ENCODE measurements at regions not wholly inside any gene's neighbourhood (a gene's known extent, or its start where the extent isn't known, plus 50 kb on each side); places are given as distances from the start of the nearest gene placed in this dataset.
"Not testable (repeated sequence)": the region's sequence is repeated elsewhere in the genome, so short reads cannot be mapped to it uniquely, and the experiment has no call there.

DNA sequence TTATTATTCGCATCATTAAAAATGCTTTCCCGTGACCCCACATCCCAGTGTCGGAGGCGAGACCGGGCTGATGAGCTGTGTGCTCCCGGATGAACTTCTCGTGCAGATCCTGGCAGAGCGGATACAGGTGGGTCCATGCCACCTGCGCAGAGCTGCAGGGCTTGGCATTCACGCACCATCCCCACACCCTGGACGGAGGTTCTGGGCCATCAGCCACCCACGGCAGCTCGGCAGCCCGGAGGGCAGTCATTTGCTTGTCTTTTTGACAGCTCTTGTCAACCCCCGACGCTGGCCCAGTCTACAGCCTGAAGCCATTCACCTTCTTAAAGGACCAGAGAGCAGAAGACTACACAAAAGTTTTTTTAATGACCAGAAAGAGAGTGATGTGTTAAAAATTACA, 166.7 kb upstream of the NBPF12 start:
- H3K36me3 ChIP-seq (ENCODE audit: low read depth); intact Hi-C loops (cut with DNase I, micrococcal nuclease); H3K9me3 ChIP-seq; H3K4me3 ChIP-seq; H3K4me1 ChIP-seq (ENCODE audit: low read depth); ATAC-seq: not testable (repeated sequence)
- peak in 1 of 3 donors; percentile 34 for DNase-seq

DNA sequence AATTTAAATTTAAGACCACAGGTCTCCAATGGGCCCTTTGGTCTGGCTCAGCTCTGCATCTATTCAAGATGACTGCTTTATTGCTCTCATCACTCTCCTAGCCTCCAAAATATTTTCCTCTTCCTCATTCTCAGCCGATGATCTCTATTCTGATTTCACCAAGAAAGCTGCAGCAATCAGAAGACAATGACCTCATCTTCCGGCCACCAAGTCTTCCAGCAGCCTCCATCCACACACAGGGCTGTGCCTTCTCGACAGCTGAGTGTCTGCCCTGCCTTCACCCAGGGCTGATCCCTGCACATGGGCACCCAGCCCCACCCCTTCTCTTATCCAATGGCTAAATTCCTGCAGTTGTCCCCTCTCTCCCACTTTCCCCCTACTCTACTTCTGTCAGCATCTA, 167.1 kb upstream of the NBPF12 start:
- H3K4me1 ChIP-seq (ENCODE audit: low read depth); H3K36me3 ChIP-seq (ENCODE audit: low read depth); DNase-seq; H3K9me3 ChIP-seq; intact Hi-C loops (cut with DNase I, micrococcal nuclease); H3K4me3 ChIP-seq; ATAC-seq: not testable (repeated sequence)

DNA sequence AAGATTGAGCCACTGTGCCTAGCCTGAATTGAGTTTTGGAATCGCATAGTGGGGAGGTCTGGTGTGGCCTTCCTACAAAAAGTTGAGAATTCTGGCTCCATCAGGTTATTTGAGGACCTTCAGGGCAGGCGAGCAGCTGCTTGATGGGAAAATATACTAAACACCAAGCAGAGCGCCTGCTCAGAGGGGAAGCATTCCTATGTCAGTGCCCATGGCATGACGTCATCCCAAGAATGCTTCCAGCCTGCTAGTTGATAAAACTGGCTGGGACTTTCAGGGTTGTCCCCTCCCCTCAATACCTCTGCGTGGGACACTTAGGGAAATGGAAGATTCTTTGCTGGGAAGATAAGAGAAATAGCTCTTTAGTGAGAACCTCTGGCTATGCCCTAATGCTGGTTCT, 174.9 kb upstream of the NBPF12 start:
- H3K9me3 ChIP-seq; H3K4me3 ChIP-seq; H3K4me1 ChIP-seq (ENCODE audit: low read depth); DNase-seq; H3K36me3 ChIP-seq (ENCODE audit: low read depth); intact Hi-C loops (cut with DNase I, micrococcal nuclease); ATAC-seq: not testable (repeated sequence)

DNA sequence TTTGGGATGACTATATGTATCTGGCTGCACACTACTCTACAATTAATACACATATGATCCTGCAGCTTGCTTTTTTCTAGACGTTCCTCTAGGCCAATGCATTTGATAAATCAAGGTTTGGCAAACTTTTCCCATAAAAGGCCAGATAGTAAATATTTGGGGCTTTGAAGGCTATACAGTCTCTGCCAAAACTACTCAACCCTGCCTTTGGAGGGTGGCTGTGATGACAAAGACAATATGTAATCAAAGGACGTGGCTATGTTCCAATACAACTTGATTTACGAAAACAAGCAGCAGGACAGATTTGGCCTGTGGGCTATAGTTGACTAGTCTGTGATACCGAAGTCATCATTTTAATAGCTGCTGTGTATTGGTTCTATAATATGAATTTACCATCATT, 181.3 kb upstream of the NBPF12 start:
- H3K9me3 ChIP-seq; intact Hi-C loops (cut with DNase I, micrococcal nuclease); DNase-seq; H3K4me1 ChIP-seq (ENCODE audit: low read depth); H3K36me3 ChIP-seq (ENCODE audit: low read depth); ATAC-seq; H3K4me3 ChIP-seq: not testable (repeated sequence)

DNA sequence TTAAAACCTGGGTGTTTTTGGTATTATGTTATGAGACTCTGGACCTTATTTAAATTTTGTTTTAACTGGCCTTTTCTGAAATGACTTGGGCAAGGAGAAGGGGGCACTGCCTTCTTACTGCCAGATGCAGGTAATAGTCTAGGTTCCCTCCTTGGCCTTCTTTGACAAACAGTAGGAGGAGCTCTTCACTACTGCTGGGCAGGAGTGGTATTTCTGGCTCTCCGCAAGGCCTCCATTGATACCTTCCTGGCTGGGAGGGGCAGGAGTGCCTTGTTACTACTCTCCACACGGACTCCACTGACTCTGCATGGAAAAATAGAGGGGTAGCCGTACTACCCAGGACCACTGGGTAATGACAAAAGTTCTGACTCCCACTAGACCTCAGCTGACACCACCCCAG, 189.4 kb upstream of the NBPF12 start:
- intact Hi-C loops (cut with DNase I, micrococcal nuclease); DNase-seq; H3K4me1 ChIP-seq (ENCODE audit: low read depth); H3K4me3 ChIP-seq; H3K9me3 ChIP-seq; H3K36me3 ChIP-seq (ENCODE audit: low read depth); ATAC-seq: not testable (repeated sequence)

DNA sequence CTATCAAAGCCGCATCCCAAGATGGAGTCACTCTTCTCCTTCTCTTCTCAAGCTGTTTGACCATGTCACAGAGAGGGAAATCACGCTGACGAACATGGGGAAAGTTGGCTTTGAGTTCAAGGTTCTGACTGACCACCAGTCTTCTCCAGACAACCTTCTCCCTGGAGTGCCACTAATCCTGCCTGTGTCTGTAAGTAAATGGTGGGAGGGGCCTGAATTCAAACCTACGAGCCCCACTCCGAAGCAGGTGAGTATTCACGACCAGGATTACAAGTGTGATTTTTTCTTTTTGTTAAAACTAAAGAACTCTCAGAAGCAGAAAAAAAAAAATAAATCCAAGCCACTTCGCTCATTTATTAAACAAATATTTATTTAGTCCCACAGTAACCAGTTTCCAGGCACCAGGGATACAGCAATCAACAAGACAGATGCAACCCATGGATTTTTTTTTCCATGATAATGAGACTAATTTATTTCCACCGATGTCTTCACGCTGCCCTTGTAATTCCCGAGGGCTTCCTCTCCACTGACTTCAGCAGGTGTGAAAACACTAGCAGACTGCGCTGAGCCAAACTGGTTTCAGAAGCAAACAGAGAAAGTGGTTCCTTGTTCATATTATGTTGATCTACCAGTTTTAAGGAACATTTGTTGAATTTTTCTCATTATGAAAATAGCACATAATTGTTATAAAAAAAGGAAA, 206.0 kb upstream of the NBPF12 start:
- H3K36me3 ChIP-seq (ENCODE audit: low read depth); H3K4me1 ChIP-seq (ENCODE audit: low read depth); intact Hi-C loops (cut with DNase I, micrococcal nuclease); ATAC-seq; DNase-seq; H3K4me3 ChIP-seq; H3K9me3 ChIP-seq: not testable (repeated sequence)

DNA sequence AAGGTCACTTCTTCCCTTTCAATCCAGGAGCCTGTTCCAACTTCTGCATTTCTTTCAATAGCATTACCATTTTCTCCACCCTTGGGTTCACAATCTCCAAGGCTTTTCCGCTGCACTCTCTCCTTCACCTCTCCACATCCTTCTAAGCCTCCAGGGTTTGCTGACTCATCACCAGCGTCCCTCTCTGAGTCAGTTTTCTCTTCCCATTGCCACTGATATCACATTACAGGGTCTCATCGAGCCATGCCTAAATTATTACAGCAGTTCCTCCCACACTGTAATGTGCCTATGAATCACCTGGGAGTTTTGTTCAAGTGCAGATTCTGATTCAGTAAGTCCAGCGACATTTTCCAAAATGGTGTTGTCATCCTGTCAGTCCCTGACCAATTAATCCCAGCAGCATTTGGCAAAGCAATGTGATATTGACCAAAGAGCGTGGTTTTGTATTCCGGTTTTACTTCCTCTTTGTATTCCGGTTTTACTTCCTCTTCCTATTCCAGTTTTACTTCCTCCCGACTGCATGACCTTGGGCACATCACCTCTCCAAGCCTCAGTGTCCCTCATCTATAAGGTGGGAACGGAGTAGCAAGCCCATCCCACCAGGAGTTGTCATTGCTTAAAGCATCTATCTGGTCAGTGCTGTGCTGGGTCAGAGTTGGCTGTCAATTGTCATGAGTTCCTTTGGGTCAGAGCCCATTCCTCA, 208.3 kb upstream of the NBPF12 start:
- DNase-seq; H3K9me3 ChIP-seq; H3K4me3 ChIP-seq; intact Hi-C loops (cut with DNase I, micrococcal nuclease); H3K4me1 ChIP-seq (ENCODE audit: low read depth); ATAC-seq; H3K36me3 ChIP-seq (ENCODE audit: low read depth): not testable (repeated sequence)

DNA sequence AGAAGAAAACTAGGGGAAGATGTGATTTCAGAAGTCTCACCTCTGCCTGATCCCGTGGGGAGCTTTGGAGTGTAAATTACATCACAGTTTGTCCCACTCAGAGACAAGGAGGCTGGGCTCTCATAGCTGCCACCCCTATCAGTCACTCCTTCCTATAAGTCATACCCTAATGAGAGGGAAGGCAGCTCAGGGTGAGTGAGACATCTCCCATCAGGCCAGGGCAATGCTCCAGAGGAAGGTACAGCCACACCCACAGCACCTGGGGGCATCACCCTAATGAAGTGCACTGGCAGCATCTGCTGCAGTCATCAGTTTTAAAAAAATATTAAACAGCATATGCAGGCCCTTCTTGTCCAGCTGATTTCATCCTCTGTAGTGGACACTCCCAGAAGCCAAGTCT, 223.1 kb upstream of the NBPF12 start:
- H3K36me3 ChIP-seq (ENCODE audit: low read depth); ATAC-seq; H3K9me3 ChIP-seq; intact Hi-C loops (cut with DNase I, micrococcal nuclease); H3K4me1 ChIP-seq (ENCODE audit: low read depth); DNase-seq; H3K4me3 ChIP-seq: not testable (repeated sequence)

DNA sequence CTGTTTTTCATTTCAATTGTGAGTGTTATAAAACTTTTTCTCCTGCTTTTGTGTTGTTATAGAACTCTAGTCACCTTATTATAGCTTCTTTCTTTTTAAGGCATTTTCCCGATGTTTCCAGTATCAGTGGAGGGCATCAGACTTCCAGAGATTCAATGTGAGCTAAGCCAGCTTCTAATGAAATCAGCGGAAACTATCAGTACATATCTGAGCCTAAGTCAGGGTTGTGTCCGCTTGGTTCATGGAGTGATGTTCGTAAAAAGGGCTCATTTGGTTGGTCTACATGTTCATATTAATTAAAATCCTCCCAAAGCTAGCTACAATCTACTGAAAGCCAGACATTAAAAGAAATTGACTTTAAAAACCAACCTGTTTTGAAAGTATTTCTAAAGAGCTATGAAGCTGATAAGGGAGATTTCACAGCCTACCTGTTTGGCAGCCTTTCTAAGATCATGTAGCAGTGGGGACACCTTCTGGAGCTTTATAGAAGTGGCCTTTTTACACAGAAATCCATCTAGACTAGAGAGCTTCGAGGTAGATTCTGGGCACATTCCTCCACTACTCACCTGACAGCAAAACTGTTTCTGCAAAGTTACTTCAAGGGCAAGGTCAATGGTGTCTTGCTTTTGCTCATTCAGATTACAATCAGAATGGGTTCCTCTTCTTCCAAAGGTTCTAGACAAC, 227.1 kb upstream of the NBPF12 start:
- DNase-seq (peak in 1 of 3 donors; percentile 43), ATAC-seq (peak; percentile 69)
- intact Hi-C loops (cut with DNase I, micrococcal nuclease); H3K36me3 ChIP-seq (ENCODE audit: low read depth); H3K9me3 ChIP-seq; H3K4me3 ChIP-seq; H3K4me1 ChIP-seq (ENCODE audit: low read depth): not testable (repeated sequence)

DNA sequence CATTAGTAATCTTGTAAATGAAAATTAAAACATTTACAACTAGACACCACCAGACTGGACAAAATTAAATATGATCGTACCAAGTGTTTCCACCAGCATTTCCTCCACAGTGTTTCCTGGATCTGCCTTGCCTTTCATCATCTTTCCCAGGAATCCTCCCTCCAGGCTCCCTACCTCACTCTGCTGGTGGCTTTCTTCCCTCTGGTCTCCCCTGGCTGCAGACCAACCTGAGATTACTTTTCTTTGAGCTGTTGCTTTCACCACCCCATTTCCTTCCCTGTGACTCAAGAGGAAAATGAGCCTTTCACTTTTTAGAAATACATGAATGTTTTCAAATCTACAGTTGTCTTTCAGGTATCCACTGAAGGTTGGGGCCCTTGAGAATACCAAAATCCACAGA, 228.8 kb upstream of the NBPF12 start:
- intact Hi-C loops (cut with DNase I, micrococcal nuclease); ATAC-seq: not testable (repeated sequence)

DNA sequence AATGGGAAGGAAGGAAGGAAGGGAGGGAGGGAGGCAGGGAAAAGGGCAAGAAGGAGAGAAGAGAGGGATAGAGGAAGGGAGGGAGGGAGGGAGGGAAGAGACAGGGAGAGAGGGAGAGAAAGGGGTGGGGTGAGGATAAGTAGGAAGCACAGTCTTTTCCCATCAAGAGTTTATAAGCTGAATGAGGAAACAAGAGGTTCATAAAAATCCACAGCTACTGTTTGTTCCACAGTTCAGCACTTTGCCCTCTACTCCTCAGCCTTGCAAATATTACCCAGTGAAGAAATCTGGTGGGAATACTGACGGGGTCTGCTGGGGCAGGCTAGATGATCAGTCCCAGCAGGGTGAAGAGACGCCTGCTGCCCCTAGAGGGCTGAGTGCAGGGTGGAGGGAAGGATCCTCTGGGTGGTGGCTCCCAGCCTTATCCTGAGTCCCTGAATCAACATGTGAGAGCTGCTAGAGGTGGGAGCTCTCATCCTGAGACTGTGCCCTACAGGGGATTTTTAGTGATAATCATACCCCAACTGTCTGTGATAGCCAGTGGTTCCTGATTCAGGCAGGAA, 233.9 kb upstream of the NBPF12 start:
- intact Hi-C loops (cut with DNase I, micrococcal nuclease); H3K9me3 ChIP-seq; DNase-seq; H3K36me3 ChIP-seq (ENCODE audit: low read depth); H3K4me1 ChIP-seq (ENCODE audit: low read depth); H3K4me3 ChIP-seq: not testable (repeated sequence)
- peak; percentile 86 for ATAC-seq

More for the DNA sequence above, 228.8 kb upstream of the NBPF12 start:
- not testable (repeated sequence) for H3K4me1 ChIP-seq (ENCODE audit: low read depth); H3K36me3 ChIP-seq (ENCODE audit: low read depth); H3K4me3 ChIP-seq; DNase-seq; H3K9me3 ChIP-seq

DNA sequence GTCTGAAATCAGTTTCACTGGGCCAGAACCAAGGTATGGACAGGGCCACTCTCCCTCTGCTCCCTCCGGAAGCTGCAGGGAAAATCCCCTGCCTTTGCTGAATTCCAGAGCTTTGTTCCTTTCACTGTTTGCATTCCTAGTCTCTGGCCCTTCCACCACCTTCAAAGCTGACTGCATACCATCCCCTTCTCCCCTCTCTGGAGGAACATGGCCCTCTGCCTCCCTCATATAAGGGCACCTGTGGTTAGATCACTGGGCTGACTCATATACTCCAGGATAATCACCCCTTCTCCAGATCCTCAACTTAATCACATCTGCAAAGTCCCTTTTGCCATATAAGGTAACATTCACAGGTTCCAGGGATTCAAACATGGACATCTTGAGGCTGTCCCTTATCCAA, 236.8 kb upstream of the NBPF12 start:
- H3K36me3 ChIP-seq (ENCODE audit: low read depth); H3K9me3 ChIP-seq; ATAC-seq; DNase-seq; intact Hi-C loops (cut with DNase I, micrococcal nuclease); H3K4me1 ChIP-seq (ENCODE audit: low read depth); H3K4me3 ChIP-seq: not testable (repeated sequence)

DNA sequence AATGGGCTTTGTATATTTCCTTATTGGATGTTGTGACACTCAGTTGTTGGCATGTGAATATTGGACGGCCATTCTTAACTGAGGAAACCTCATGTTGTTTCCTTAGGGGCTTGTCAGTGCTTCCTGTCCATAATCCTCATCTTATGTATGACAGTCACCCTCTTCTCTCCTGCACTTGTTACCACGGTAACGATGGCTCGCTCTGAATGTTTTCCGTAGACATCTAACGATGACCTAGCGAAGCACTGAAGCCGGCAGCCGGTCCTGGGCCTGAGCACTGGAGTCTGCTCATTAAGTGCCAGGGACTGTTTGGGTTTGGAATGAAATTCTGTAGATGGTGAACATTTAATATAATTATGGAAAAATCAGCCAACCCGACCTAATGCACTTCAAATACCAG, 242.7 kb upstream of the NBPF12 start:
- H3K4me1 ChIP-seq (ENCODE audit: low read depth); H3K9me3 ChIP-seq; H3K36me3 ChIP-seq (ENCODE audit: low read depth); intact Hi-C loops (cut with DNase I, micrococcal nuclease); DNase-seq; ATAC-seq; H3K4me3 ChIP-seq: not testable (repeated sequence)

DNA sequence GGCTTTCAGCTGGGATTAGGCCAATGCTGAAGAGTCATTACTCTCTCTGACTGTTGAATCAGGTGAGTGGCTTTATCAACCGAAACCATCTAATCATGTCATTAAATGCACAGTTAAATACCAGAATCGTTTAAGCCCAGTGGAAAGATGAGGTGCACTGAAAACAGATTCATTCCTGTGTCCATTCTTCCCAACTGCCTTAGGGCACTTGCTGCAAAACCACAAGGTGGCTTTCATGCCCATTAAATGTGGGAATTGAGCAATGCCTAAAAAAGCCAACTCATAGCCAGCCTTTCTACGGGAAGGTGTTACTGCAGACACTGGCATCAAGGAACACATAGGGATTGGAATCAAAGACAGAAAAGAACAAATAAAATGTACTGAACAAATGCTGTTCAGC, 246.3 kb upstream of the NBPF12 start:
- intact Hi-C loops (cut with DNase I, micrococcal nuclease); H3K4me1 ChIP-seq (ENCODE audit: low read depth); H3K9me3 ChIP-seq; DNase-seq; H3K36me3 ChIP-seq (ENCODE audit: low read depth); ATAC-seq; H3K4me3 ChIP-seq: not testable (repeated sequence)
